Rectal smooth muscle tissue (tissue), 1 donor: ENCODE measurements at regions not wholly inside any gene's neighbourhood (a gene's known extent, or its start where the extent isn't known, plus 50 kb on each side); places are given as distances from the start of the nearest gene placed in this dataset.

Experiments
- H3K27ac ChIP-seq: one replicate; pipeline ENCODE4 v1.7.0; 2013; ENCODE audit warnings: low read depth, low read length, inconsistent platforms
- H3K27me3 ChIP-seq: one replicate; pipeline ENCODE4 v1.7.0; 2013; ENCODE audit warnings: low read length; ENCODE audit not compliant: control insufficient read depth, insufficient read depth
- H3K36me3 ChIP-seq: one replicate; pipeline ENCODE4 v1.7.0; 2013; ENCODE audit warnings: low read length; ENCODE audit not compliant: control insufficient read depth, insufficient read depth
- H3K4me1 ChIP-seq: one replicate; pipeline ENCODE4 v1.7.0; 2013; ENCODE audit warnings: low read length; ENCODE audit not compliant: control insufficient read depth, insufficient read depth
- H3K4me3 ChIP-seq: one replicate; pipeline ENCODE4 v1.7.0; 2013; ENCODE audit warnings: low read length
- H3K9ac ChIP-seq: one replicate; pipeline ENCODE4 v1.7.0; 2013; ENCODE audit warnings: low read length

- Histone ChIP-seq H3K27ac (no peak overlapping the region), H3K4me3 (no peak overlapping the region), H3K9ac (no peak overlapping the region), H3K36me3 (no peaks in the 10 kb centered on the region), H3K4me1 (no peaks in the 10 kb centered on the region), H3K27me3 (no peaks in the 10 kb centered on the region)
Measured at GRCh38 chr4:13142191-13142590, 341.9 kb downstream of the RAB28 start.

- Histone ChIP-seq H3K4me3 (no peak overlapping the region), H3K4me1 (no peaks in the 10 kb centered on the region), H3K27ac (no peak overlapping the region), H3K9ac (no peak overlapping the region), H3K36me3 (no peaks in the 10 kb centered on the region), H3K27me3 (no peaks in the 10 kb centered on the region)
Measured at GRCh38 chr4:13137390-13137789, 346.8 kb downstream of the RAB28 start.

- no peak overlapping the region for H3K9ac ChIP-seq
- no peak overlapping the region for H3K27ac ChIP-seq
- H3K4me1 ChIP-seq = no peaks in the 10 kb centered on the region
- no peaks in the 10 kb centered on the region for H3K36me3 ChIP-seq
- H3K27me3 ChIP-seq = no peaks in the 10 kb centered on the region
- no peak overlapping the region for H3K4me3 ChIP-seq
Measured at GRCh38 chr4:13133700-13134099, 350.4 kb downstream of the RAB28 start.

DNA sequence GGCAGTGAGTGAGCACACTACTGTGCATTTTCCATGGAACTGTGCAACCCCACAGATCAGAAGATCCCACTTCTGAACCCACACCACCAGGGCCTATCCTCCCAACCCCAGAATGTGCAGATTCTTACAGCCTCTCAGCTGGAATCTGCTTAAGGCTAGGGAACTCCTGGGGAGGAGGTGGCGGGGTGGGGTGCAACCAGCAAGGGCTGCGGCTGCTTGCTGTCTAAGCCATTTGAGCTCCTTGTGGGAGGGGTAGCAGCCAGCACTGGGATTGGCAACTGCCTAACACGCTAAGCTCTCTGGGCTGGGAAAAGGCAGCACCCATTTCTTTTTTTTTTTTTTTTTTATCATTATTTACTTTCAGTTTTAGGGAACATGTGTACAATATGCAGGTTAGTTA lies 353.3 kb downstream of the RAB28 start:
- no peak overlapping the region for H3K9ac ChIP-seq
- no peak overlapping the region for H3K4me3 ChIP-seq
- no peaks in the 10 kb centered on the region for H3K4me1 ChIP-seq
- no peaks in the 10 kb centered on the region for H3K27me3 ChIP-seq
- no peaks in the 10 kb centered on the region for H3K36me3 ChIP-seq
- H3K27ac ChIP-seq = no peak overlapping the region

DNA sequence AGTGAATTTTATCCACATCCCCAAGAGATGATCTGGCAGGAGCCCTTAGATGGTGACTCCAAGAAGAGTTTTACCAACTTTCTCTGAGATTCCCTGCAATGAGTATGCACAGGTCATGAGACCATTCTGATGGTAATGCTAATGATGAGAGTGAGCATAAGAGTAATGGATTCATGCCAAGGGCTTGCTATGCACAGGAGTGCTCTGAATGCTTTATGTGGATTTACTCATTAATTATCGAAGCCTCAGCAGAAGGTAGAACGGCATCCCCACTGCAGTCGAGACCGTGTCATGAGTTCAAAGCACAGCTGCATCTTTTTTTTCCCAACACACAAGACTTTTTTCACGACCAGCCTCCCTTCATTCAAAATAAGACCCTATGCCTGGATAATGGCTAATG lies 355.0 kb downstream of the RAB28 start:
- H3K36me3 ChIP-seq = no peaks in the 10 kb centered on the region
- no peaks in the 10 kb centered on the region for H3K27me3 ChIP-seq
- H3K9ac ChIP-seq = no peak overlapping the region
- H3K4me1 ChIP-seq = no peaks in the 10 kb centered on the region
- no peak overlapping the region for H3K27ac ChIP-seq
- no peak overlapping the region for H3K4me3 ChIP-seq

DNA sequence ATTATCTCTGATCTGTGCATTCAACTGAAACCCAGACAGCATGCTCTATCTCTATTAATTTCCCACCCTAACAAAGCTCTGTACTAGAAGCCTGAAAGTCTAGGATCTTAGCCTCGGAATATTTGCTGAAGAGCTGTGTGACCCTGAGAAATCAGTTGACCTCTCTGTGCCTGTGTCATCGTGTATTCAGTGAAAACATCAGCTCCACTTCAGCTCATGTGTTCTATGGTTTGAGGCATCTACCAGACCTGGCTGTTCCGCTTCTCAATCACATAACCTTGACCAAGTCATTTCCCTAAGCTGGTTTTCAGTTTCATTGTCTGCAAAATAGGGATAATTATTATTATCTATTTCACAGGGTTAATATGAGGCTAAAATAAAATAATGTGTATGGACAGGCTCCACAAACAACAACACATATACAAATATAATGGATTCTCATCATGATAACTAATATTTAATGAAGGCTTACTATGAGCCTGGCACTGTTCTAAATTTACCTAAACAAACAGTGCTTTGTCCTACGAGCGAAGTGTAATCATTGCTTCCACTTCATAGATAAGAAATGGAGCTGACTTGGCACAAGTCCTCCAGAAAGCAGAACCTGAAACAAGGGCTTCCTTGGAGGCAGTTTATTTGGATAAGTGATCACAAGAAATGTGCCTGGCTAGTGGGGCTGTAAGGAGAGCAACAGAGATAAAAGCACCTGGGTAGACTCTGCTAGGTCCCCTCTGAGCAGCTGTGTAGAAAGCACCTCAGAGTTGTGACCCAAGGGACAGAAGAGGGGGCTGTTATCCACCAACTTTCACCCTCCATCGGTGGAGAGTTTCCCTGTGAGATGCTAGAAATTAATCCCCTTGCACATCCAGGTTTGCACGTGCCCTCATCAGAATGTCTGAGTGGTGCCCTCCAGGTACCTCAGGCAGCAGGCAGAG lies 356.9 kb downstream of the RAB28 start:
- Histone ChIP-seq H3K4me3 (no peak overlapping the region), H3K9ac (no peak overlapping the region), H3K36me3 (no peaks in the 10 kb centered on the region), H3K4me1 (no peaks in the 10 kb centered on the region), H3K27me3 (no peaks in the 10 kb centered on the region), H3K27ac (no peak overlapping the region)

- no peaks in the 10 kb centered on the region for H3K36me3 ChIP-seq
- H3K27me3 ChIP-seq = no peaks in the 10 kb centered on the region
- no peak overlapping the region for H3K27ac ChIP-seq
- no peak overlapping the region for H3K4me3 ChIP-seq
- H3K4me1 ChIP-seq = no peaks in the 10 kb centered on the region
- no peak overlapping the region for H3K9ac ChIP-seq
Measured at GRCh38 chr4:13118633-13119032, 365.5 kb downstream of the RAB28 start.

DNA sequence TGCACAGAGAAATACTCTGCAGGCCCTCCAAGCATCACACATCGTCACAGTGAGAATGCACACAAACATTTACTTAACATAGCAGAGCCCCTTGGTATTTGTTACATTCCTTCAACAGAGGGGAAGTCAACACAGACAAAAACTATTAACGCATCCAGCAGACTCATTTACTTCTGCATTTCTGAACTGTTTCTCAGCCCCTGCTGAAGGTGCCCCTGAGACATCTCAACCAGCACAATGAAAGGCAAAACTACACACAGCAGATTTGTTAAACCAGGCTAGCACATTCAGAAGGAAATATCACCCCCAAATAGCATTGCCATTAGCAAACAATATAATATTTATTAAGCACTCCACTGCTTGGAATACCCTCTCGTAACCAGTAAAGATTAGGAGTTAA lies 367.0 kb downstream of the RAB28 start:
- H3K27ac ChIP-seq = no peak overlapping the region
- no peak overlapping the region for H3K4me3 ChIP-seq
- no peaks in the 10 kb centered on the region for H3K36me3 ChIP-seq
- no peaks in the 10 kb centered on the region for H3K4me1 ChIP-seq
- no peaks in the 10 kb centered on the region for H3K27me3 ChIP-seq
- H3K9ac ChIP-seq = no peak overlapping the region

DNA sequence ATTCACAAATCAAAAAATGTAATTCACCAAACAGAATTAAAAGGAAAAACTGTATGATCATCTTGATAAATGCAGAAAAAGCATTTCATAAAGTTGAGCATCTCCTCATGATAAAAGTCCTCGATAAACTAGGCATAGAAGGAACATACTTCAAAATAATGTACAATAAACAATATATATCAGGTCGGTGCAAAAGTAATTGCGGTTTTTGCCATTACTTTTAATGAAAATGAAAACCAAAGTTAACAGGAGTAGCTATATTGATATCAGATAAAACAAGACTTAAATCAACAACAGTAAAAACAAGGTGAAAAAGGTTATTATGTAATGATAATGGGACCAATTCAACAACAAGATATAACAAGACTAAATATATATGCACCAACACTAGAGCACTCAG lies 372.1 kb downstream of the RAB28 start:
- Histone ChIP-seq H3K27me3 (no peaks in the 10 kb centered on the region), H3K4me3 (no peak overlapping the region), H3K36me3 (no peaks in the 10 kb centered on the region), H3K4me1 (no peaks in the 10 kb centered on the region), H3K27ac (no peak overlapping the region), H3K9ac (no peak overlapping the region)

DNA sequence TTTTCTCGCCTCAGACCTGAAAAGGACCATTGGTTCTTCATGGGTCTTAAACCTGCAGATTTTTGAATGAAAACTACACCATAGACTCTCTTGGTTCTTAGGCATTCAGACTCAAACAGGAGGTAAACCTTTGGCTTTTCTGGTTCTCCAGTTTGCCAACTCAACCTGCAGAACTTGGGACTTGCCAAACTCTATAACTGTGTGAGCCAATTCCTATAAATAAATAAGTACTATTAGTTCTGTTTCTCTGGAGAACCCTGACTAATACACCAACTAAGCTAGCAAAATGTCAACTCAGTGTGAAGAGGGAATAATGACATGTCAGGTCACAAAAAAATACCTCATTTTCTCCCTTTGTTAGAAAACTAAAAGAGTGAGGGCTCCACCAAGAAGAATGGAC lies 374.6 kb downstream of the RAB28 start:
- Histone ChIP-seq H3K27ac (no peak overlapping the region), H3K27me3 (no peaks in the 10 kb centered on the region), H3K4me3 (no peak overlapping the region), H3K36me3 (no peaks in the 10 kb centered on the region), H3K9ac (no peak overlapping the region), H3K4me1 (no peaks in the 10 kb centered on the region)

GRCh38 chr4:13108096-13108495 lies 376.0 kb downstream of the RAB28 start:
- Histone ChIP-seq H3K27me3 (no peaks in the 10 kb centered on the region), H3K4me1 (no peaks in the 10 kb centered on the region), H3K36me3 (no peaks in the 10 kb centered on the region), H3K27ac (no peak overlapping the region), H3K9ac (no peak overlapping the region), H3K4me3 (no peak overlapping the region)

DNA sequence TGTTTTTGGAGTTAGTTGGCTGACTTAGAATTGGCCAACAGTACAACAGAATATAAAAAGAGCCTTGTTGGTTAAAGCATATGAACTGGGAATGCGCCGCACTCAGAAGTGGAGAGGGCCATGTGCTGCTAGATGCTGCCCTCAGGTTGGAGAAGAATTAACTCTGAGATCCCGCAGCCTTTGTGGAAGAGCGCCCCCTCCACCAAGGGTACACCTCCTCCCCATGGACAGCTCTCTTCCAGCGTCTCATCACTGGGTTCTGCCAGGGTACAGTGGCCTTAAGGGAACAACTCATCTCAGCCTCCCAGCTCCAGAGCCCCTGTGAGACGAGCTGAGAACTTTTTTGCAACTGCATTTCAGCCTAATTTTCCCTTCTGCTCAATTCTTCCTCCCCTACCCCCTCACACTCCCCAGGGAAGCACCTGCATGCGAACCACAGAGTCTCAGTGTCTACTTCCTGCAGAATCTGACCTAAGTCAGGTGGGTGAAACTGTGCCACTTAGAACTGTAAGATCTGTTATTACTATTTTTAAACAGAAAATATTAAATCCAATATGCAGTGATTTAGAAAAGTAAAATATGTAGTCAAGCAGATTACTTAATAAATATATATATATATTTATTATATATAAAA lies 380.6 kb downstream of the RAB28 start:
- no peak overlapping the region for H3K9ac ChIP-seq
- no peaks in the 10 kb centered on the region for H3K4me1 ChIP-seq
- no peak overlapping the region for H3K4me3 ChIP-seq
- H3K27ac ChIP-seq = no peak overlapping the region
- no peaks in the 10 kb centered on the region for H3K27me3 ChIP-seq
- no peaks in the 10 kb centered on the region for H3K36me3 ChIP-seq
